Activated naive CD8-positive, alpha-beta T cell treated with anti-CD3 and anti-CD28 coated beads, Interleukin-2, amount 50 U/mL, for 24 hours (primary cell): ENCODE measurements at regions not wholly inside any gene's neighbourhood (a gene's known extent, or its start where the extent isn't known, plus 50 kb on each side); places are given as distances from the start of the nearest gene placed in this dataset.
"Not testable (repeated sequence)": the region's sequence is repeated elsewhere in the genome, so short reads cannot be mapped to it uniquely, and the experiment has no call there.

Experiments used
- ATAC-seq: fragments of 150-1000 bp; cut with Tn5 transposase; one replicate; pipeline ENCODE4 v1.10.0; 2021
- DNase-seq: peaks from one replicate; pipeline ENCODE4 v3.0.0; 2021
- H3K27ac Mint-ChIP-seq: one replicate; pipeline ENCODE4 v1.8.0; 2021; ENCODE audit warnings: mild to moderate bottlenecking, mixed read lengths
- H3K27me3 Mint-ChIP-seq: one replicate; pipeline ENCODE4 v1.8.0; 2021; ENCODE audit warnings: mixed read lengths
- H3K36me3 Mint-ChIP-seq: one replicate; pipeline ENCODE4 v1.8.0; 2021; ENCODE audit warnings: low read depth, mixed read lengths
- H3K4me1 Mint-ChIP-seq: one replicate; pipeline ENCODE4 v1.8.0; 2021; ENCODE audit warnings: mixed read lengths
- H3K4me3 Mint-ChIP-seq: one replicate; pipeline ENCODE4 v1.8.0; 2021; ENCODE audit warnings: mild to moderate bottlenecking, moderate library complexity, mixed read lengths
- H3K9me3 Mint-ChIP-seq: one replicate; pipeline ENCODE4 v1.8.0; 2021; ENCODE audit warnings: mixed read lengths

DNA sequence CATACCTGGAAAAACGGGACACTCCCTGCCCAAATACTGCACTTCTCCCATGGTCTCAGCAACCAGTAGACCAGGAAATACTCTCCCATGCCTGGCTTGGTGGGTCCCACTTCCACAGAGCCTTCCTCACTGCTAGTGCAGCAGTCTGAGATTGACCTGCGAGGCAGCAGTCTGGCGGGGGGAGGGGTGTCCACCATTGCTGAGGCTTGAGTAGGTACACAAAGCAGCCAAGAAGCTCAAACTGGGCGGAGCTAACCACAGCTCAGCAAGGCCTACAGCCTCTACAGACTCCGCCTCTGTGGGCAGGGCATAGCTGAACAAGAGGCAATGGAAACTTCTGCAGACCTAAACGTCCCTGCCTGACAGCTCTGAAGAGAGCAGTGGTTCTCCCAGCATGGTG, 191.5 kb upstream of the FTMT start:
- Mint-ChIP-seq H3K9me3 (peaks cover 14% of the 10 kb centered on the region), H3K27me3 (no peaks in the 10 kb centered on the region), H3K4me1 (no peaks in the 10 kb centered on the region)

DNA sequence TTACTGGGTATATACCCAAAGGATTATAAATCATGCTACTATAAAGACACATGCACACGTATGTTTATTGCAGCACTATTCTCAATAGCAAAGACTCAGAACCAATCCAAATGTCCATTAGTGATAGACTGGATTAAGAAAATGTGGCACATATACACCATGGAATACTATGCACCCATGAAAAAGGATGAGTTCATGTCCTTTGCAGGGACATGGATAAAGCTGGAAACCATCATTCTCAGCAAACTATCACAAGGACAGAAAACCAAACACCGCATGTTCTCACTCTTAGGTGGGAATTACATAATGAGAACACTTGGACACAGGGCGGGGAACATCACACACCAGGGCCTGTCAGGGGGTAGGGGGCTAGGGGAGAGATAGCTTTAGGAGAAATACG, 186.1 kb upstream of the FTMT start:
- H3K9me3 Mint-ChIP-seq: peaks cover 14% of the 10 kb centered on the region
- not testable (repeated sequence) for H3K36me3 Mint-ChIP-seq, DNase-seq, H3K27ac Mint-ChIP-seq, H3K4me1 Mint-ChIP-seq, H3K4me3 Mint-ChIP-seq, H3K27me3 Mint-ChIP-seq, ATAC-seq

More for the DNA sequence above, 191.5 kb upstream of the FTMT start:
- ATAC-seq: no peak
- no peaks in the 10 kb centered on the region for H3K36me3 Mint-ChIP-seq
- H3K4me3 Mint-ChIP-seq: no peak overlapping the region
- H3K27ac Mint-ChIP-seq: no peak overlapping the region
- DNase-seq: no peak

DNA sequence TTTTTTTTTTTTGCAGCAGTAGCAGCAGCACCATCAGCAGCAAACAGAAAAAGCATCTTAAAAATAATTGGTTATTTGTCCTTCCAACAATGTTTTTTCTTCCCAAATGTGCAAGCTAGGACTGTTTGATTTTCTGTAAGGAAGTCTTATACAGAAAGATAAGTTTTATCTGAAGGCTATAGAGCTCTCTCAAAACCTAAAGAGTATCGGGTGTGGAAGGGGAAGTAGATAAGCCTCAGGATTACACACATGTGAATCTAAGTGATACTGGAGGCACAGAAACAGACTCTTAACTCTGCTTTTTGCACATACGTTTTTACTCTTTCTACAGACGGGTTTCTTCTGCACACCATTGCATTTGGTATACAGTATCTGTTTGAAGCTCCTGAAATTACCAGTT, 184.4 kb upstream of the FTMT start:
- Mint-ChIP-seq H3K9me3 (peaks cover 14% of the 10 kb centered on the region), H3K27me3 (no peaks in the 10 kb centered on the region), H3K4me3 (no peak overlapping the region), H3K27ac (no peak overlapping the region), H3K36me3 (no peaks in the 10 kb centered on the region), H3K4me1 (peaks cover 4% of the 10 kb centered on the region)
- ATAC-seq (no peak), DNase-seq (no peak)

DNA sequence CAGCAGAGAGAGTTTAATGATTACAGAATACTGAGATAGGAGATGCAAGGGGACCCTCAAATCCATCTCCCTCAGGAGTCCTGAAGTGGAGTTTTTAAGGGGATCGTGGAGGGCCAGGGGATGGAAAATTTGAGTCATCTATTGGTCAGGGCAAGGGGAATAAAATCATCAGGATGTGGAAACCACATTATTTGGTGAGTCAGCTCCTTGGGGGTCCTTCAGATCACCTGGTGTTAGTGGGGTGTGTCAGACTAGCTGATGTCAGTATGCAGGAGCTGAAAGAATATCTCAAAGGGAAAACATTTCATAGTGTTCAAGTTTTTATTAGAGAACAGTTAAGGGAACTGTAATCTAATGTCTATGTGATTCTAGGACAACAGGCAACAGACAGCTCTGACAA, 183.0 kb upstream of the FTMT start:
- Mint-ChIP-seq H3K4me3 (no peak overlapping the region), H3K9me3 (peaks cover 8% of the 10 kb centered on the region)

DNA sequence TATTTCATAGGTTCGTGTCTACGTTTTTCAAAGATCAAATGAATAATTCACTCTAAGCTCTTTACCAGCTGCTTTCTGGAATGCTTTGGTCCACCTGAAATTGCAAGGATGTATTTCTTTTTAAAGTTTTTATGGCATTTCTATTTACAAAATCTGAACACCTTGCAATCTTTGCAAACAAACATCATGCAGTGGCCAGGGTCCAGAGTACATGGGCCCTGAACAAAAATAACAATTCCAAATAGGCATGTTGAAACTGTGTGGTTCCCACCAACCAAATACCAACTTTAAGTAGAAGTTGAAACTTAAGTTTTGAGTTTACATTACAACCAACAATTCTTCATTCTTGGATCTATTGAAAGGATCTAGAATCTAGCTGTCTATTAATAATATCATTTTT, 180.1 kb upstream of the FTMT start:
- no peaks in the 10 kb centered on the region for H3K36me3 Mint-ChIP-seq
- H3K4me3 Mint-ChIP-seq: no peak overlapping the region
- H3K27me3 Mint-ChIP-seq: no peaks in the 10 kb centered on the region
- no peak overlapping the region for H3K27ac Mint-ChIP-seq
- peaks cover 8% of the 10 kb centered on the region for H3K9me3 Mint-ChIP-seq
- H3K4me1 Mint-ChIP-seq: peaks cover 4% of the 10 kb centered on the region
- no peak for DNase-seq
- no peak for ATAC-seq

More for the DNA sequence above, 183.0 kb upstream of the FTMT start:
- ATAC-seq (peak; percentile 52), DNase-seq (no peak)
- Mint-ChIP-seq H3K36me3 (no peaks in the 10 kb centered on the region), H3K27me3 (no peaks in the 10 kb centered on the region), H3K4me1 (peaks cover 4% of the 10 kb centered on the region), H3K27ac (peak overlapping the region; percentile 73)

DNA sequence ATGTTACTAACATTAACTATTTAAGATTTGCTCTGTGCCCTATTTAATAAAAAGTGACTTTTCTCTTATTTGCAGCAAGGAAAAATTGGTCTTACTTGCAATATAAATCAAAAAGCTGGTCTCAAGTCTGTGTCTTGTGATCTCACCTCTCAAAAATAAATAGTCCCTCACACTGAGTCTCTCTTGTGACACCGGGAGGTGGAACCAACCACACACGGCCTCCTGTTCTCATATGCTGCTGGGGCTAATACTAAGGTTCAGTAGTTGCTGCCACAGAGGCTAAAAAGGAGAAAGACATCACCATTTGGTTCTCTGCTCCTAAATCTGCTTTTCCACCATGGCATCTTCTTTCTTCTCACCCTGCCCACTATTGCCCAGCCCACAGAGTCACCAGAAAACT, 175.8 kb upstream of the FTMT start:
- ATAC-seq: no peak
- Mint-ChIP-seq H3K4me3 (no peak overlapping the region), H3K36me3 (no peaks in the 10 kb centered on the region), H3K27me3 (no peaks in the 10 kb centered on the region), H3K9me3 (peaks cover 8% of the 10 kb centered on the region), H3K4me1 (no peaks in the 10 kb centered on the region), H3K27ac (no peak overlapping the region)
- no peak for DNase-seq

DNA sequence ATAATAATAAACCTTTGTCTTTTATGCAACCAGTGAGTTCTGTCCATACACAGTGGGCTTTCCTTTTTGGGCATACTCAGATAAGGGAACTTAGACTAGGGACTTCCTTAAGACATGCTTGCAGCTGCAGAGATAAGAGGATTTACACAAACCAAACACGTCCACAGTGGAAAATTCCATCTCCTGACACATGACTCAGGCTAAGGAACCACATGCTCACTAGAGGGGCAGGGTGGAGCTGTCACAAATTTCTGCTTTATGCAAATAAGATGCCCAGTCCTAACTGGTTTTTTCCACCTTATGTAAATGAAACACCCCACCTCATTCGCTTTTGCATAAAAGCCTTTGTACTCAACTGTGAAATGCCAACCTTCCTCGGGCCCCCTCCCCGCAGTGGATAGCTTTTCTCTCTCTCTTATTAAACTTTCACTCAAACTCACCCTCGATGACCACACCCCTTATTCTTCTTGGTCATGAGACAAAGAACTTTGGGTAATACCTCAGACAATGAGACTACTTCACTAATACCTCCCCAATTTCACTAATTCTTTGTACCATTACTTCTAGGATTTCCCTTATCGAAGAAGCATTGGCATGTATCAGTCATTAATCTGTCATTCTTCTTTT, 170.3 kb upstream of the FTMT start:
- ATAC-seq (no peak), DNase-seq (no peak)
- Mint-ChIP-seq H3K27me3 (no peaks in the 10 kb centered on the region), H3K36me3 (no peaks in the 10 kb centered on the region), H3K27ac (no peak overlapping the region), H3K4me3 (no peak overlapping the region), H3K4me1 (no peaks in the 10 kb centered on the region), H3K9me3 (peaks cover 13% of the 10 kb centered on the region)

DNA sequence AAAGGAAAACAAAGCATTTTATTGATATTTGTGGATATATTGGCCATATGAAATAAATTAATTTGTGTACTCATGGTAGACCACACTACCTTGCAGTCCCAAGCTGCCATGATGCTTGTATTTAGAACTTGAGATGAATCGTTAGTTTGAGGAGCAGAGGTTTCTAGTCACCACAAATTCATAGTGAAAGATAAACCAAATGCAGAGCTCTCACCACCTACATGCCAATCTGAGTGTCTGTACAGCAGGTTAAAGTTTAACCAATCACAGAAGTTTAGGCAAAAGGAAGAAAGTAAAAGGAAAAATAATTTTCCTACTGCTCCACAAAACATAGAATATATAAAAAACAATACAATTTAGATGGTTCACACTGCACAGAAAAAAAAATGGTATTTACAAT, 163.6 kb upstream of the FTMT start:
- H3K9me3 Mint-ChIP-seq: peaks cover 7% of the 10 kb centered on the region
- H3K4me1 Mint-ChIP-seq: no peaks in the 10 kb centered on the region
- ATAC-seq (no peak), DNase-seq (no peak)
- no peaks in the 10 kb centered on the region for H3K36me3 Mint-ChIP-seq
- no peak overlapping the region for H3K4me3 Mint-ChIP-seq
- H3K27ac Mint-ChIP-seq: no peak overlapping the region
- H3K27me3 Mint-ChIP-seq: no peaks in the 10 kb centered on the region

DNA sequence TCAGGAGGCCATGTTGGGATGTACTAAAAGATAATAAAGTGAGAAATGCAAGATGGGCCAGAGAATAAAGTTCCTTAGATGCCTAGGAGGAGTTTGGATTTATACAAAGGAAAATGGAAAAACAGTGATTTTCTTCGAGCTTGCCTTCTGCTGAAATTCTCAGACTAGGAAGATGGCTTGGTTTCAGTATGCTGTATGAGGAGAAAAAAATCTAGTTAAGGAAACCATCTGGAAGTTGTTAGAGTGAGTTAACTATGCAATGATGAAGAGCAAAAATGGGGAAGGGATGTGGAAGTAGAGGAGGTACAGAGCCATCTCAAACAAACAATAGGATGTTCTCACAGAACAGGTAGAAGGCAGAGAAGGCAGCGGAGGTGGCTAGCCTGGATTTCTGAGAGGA, 162.9 kb upstream of the FTMT start:
- DNase-seq: no peak
- Mint-ChIP-seq H3K27ac (no peak overlapping the region), H3K36me3 (no peaks in the 10 kb centered on the region), H3K4me3 (no peak overlapping the region), H3K4me1 (no peaks in the 10 kb centered on the region), H3K27me3 (no peaks in the 10 kb centered on the region), H3K9me3 (peaks cover 7% of the 10 kb centered on the region)
- no peak for ATAC-seq

DNA sequence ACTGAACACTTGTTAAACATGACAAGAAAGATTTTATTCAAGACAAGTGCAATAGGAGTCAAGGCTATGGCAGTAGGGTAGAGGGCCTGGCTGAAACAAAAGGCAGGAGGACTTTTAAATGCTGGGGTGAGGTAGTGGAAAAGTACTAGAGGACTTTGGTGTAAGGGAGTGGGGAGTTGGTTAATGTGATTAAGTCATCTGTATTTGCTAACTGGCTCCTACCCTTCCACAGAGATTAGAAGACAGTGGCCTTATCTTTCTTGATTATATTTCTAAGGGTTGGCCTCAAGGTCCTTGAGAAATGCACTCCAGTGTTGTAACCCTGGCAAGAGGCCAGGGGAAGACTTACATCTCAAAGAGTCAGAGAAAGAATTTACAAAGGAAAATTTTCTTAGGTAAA, 160.2 kb upstream of the FTMT start:
- Mint-ChIP-seq H3K27me3 (no peaks in the 10 kb centered on the region), H3K4me1 (no peaks in the 10 kb centered on the region), H3K4me3 (no peak overlapping the region), H3K27ac (no peak overlapping the region), H3K36me3 (no peaks in the 10 kb centered on the region), H3K9me3 (peaks cover 7% of the 10 kb centered on the region)
- ATAC-seq: no peak
- DNase-seq: no peak

DNA sequence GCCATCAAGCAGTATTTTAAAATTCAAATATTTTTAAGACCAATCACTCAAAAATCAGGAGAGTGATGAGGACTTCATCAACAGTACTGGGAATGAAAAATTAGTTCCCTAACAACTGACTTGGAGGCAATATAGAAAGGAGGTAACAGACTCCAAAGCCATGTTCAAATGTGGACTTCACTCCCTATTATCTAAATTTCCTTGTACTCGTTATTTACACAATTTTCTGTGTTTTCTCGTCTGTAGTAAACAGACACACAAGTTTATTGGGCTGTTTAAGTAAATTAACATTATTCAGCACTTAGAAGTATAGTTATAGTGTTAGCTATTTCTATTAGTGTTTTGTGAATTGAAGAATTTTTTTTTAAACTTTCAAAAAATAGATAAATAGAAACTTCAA, 159.5 kb upstream of the FTMT start:
- ATAC-seq (no peak), DNase-seq (no peak)
- H3K27ac Mint-ChIP-seq: no peak overlapping the region
- no peaks in the 10 kb centered on the region for H3K27me3 Mint-ChIP-seq
- no peaks in the 10 kb centered on the region for H3K4me1 Mint-ChIP-seq
- H3K4me3 Mint-ChIP-seq: no peak overlapping the region
- H3K36me3 Mint-ChIP-seq: no peaks in the 10 kb centered on the region
- peaks cover 7% of the 10 kb centered on the region for H3K9me3 Mint-ChIP-seq

DNA sequence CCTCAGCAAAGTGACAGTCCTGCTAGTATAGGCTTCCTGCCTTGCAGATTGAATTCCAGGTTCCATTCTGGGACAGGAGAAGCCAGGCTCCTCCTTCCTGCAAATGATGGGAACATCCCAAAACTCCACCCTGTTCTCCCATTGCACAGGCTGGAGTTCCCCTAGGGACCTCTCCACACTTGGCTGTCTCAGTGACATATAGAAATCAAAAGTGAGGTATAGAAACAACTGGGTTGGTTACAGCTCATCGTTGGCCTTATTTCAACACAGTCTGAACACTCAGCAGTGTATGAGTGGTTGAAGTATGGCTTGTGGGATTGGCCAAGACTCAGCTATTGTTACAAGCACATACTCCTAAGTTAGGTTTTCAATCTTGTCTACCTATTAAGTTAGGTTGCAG, 157.8 kb upstream of the FTMT start:
- H3K36me3 Mint-ChIP-seq: no peaks in the 10 kb centered on the region
- DNase-seq: no peak
- no peak for ATAC-seq
- H3K4me3 Mint-ChIP-seq: no peak overlapping the region
- no peaks in the 10 kb centered on the region for H3K27me3 Mint-ChIP-seq
- no peaks in the 10 kb centered on the region for H3K4me1 Mint-ChIP-seq
- H3K9me3 Mint-ChIP-seq: peaks cover 2% of the 10 kb centered on the region
- H3K27ac Mint-ChIP-seq: no peak overlapping the region

DNA sequence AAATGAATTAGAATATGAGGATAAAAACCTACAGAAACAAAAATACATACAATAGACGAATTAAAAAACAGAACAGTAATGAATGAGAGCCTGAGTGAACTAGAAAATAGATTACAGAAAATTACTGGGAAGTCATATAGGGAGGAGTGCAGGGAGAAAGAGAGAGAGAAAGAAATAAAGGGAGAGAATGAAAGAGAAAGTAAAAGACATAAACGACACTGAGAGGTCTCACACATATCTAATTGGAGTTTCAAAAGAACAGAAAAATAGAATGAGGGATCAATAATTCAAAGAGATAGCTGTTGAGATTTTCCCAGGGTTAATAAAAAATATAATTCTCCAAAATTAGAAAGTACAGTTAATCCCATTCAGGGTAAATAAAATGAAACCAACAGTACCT, 156.4 kb upstream of the FTMT start:
- ATAC-seq (no peak), DNase-seq (no peak)
- H3K4me1 Mint-ChIP-seq: no peaks in the 10 kb centered on the region
- no peak overlapping the region for H3K4me3 Mint-ChIP-seq
- H3K36me3 Mint-ChIP-seq: no peaks in the 10 kb centered on the region
- H3K27ac Mint-ChIP-seq: no peak overlapping the region
- no peaks in the 10 kb centered on the region for H3K27me3 Mint-ChIP-seq
- H3K9me3 Mint-ChIP-seq: peaks cover 4% of the 10 kb centered on the region

DNA sequence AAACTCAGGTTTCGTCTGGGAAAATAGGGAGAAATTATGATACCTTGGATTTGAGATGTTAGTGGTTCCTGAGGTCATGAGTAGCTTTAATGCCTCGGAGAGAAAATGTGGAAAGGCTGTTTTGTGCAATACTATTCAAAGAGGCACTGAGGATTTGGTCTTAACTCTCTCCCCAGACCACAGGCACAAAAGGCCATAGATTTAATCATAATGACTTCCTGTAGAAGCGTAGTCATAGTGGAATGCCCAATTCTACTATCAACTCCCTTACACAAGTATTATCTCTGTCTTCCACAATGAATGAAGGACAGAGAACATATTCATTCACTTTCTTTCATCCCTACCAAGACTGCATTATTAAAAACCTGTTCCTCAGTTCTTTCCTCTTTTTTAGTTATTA, 153.0 kb upstream of the FTMT start:
- Mint-ChIP-seq H3K4me1 (no peaks in the 10 kb centered on the region), H3K9me3 (peaks cover 4% of the 10 kb centered on the region), H3K4me3 (no peak overlapping the region), H3K27ac (no peak overlapping the region), H3K27me3 (no peaks in the 10 kb centered on the region), H3K36me3 (no peaks in the 10 kb centered on the region)
- DNase-seq (no peak), ATAC-seq (no peak)

DNA sequence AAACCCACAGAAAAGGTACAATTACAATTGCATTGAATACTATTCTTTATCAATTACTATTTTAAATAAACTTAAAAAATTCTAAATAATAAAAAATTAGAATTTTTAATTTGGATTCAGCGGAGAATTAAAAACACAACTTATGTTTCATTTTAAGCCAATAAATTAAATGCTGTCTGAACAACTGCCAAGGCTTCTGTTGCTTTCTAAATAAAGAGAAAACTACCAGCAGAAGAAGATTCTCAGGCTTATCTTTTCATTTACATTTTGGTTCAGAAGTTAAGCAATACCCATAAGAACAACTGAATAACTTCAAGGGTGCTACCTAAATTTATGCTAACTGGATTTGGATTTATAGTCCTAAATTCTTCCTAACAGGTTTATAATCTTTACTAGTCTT, 150.0 kb upstream of the FTMT start:
- no peak for DNase-seq
- Mint-ChIP-seq H3K36me3 (no peaks in the 10 kb centered on the region), H3K4me3 (no peak overlapping the region), H3K4me1 (no peaks in the 10 kb centered on the region), H3K9me3 (peaks cover 4% of the 10 kb centered on the region), H3K27me3 (no peaks in the 10 kb centered on the region), H3K27ac (no peak overlapping the region)
- ATAC-seq: no peak

DNA sequence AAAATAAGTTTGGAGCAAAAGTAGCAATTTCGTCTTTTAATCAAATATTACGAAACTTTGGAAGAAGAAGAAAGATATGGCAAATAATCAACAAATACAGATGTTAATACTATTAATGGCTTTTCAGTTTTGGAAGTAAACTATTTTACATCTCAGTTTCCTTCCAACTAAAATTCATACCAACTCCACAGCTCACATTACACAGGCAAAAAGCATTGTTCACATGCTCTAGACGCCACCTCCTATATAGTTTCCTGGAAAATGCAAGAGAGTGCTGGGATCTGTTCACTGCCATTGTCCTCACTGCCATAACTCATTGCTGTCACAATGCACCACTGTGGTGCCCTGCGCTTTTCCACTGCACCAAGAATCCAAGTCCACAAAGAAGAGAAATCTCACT, 149.0 kb upstream of the FTMT start:
- no peaks in the 10 kb centered on the region for H3K36me3 Mint-ChIP-seq
- DNase-seq: no peak
- no peaks in the 10 kb centered on the region for H3K4me1 Mint-ChIP-seq
- H3K27me3 Mint-ChIP-seq: no peaks in the 10 kb centered on the region
- H3K27ac Mint-ChIP-seq: no peak overlapping the region
- H3K4me3 Mint-ChIP-seq: no peak overlapping the region
- ATAC-seq: no peak
- peaks cover 4% of the 10 kb centered on the region for H3K9me3 Mint-ChIP-seq
